GM10248 (cell line): ENCODE measurements at regions not wholly inside any gene's neighbourhood (a gene's known extent, or its start where the extent isn't known, plus 50 kb on each side); places are given as distances from the start of the nearest gene placed in this dataset.

Experiments
- CTCF ChIA-PET: fragments of 300-600 bp; sonication (Branson Sonifier 250); formaldehyde crosslinking; extraction: SDS; loops from one replicate; lab custom pipeline; 2021; ENCODE audit warnings: antibody characterized with exemption; lab: Yijun Ruan, JAX
- POLR2A ChIA-PET: fragments of 350-650 bp; sonication (Branson Sonifier 250); formaldehyde crosslinking; extraction: SDS; loops from one replicate; lab custom pipeline; 2020; ENCODE audit warnings: antibody characterized with exemption; lab: Yijun Ruan, JAX
- DNase-seq: peaks from one replicate; pipeline ENCODE4 v3.0.0; 2012; ENCODE audit errors: extremely low spot score
- TF ChIP-seq, protein P1 (sequence below): IDR thresholded peaks from 2 replicates; pipeline ENCODE4 v1.5.1; 2012; ENCODE audit warnings: mild to moderate bottlenecking, low read depth; ENCODE audit errors: extremely low read depth, missing control alignments, control extremely low read depth

DNA sequence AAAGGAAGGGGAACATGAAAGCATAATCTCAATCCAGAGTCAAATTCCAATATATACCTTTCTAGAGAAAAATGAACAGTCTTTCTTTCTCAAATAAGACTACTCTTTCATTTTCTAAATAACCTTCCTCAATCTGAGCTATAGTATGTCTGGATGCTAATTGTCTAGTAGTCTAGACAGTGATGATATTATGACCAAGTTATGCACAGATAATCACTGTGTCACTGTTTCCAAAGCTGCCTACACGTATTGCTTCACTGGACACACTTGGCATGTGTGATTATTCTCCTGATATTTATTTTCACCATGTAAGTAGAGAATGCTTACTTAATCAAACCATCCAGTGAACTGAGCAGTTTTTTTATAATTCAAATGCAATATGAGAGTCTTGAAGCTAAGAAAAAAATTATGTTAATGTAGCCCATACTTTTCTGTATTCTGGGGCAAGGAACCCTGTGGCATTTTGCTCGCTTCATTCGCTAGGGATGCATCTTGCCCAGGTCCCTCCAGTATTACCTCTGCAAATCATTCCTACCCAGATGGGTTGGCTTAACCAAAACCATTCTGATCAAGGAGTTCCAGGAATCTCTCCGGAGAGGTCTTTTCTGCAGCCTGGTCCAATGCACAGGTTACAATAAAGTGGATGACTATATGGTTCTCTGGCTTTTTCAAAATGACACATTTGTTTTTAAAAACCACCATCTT lies 303.1 kb upstream of the RUNX1 start:
- DNase-seq, result no peak
- CTCF ChIA-PET, result interaction anchor here (0.6 kb wide), 1 partner anchor 17 kb away, joined by 3 read pairs; no protein-coding TSS in a partner anchor
- POLR2A ChIA-PET, result no interaction called here
- TF ChIP-seq, protein P1, sequence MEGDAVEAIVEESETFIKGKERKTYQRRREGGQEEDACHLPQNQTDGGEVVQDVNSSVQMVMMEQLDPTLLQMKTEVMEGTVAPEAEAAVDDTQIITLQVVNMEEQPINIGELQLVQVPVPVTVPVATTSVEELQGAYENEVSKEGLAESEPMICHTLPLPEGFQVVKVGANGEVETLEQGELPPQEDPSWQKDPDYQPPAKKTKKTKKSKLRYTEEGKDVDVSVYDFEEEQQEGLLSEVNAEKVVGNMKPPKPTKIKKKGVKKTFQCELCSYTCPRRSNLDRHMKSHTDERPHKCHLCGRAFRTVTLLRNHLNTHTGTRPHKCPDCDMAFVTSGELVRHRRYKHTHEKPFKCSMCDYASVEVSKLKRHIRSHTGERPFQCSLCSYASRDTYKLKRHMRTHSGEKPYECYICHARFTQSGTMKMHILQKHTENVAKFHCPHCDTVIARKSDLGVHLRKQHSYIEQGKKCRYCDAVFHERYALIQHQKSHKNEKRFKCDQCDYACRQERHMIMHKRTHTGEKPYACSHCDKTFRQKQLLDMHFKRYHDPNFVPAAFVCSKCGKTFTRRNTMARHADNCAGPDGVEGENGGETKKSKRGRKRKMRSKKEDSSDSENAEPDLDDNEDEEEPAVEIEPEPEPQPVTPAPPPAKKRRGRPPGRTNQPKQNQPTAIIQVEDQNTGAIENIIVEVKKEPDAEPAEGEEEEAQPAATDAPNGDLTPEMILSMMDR, result no peak

DNA sequence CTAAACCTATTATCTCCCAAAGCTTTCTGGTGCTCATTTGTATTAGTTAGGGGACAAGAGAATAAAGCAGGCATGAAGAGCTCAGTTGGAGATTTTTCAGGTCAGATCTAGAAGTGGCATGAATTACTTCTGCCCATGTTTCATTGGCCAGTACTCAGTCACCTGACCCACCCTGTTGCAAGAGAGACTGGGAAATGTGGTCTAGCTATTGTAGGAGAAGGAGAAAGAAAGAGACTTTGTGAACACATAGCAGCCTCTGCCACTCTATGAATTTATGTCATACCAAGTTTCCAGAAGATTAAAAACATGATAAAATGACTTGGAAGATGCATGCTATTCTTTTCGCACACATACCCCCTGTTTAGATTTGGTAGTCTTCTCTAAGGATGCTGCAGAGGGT lies 302.3 kb upstream of the RUNX1 start:
- no peak for DNase-seq
- ChIA-PET POLR2A (no interaction called here), CTCF (interaction anchor here (1.1 to 1.5 kb wide), 2 partner anchors 9 to 23 kb away, joined by 3 to 5 read pairs; no protein-coding TSS in a partner anchor)
- TF ChIP-seq, protein P1, result no peak

DNA sequence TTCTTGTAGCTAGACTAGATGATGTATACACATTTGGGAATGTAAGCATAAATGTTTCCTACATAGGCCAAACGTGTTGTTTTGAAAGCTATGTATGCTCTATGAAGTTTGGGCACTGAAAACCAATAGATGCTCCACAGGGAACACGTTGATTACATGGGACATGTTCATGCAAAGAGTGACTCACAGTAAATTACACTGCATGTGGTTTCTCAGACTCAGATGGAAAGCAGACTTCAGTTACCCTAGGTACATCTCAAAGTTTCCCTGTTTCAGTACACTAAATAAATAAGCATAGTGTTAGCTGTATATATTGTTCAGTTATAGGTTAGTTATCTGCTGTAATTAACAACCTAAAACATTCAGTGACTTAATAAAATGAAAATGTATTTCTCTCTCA lies 301.9 kb upstream of the RUNX1 start:
- ChIA-PET CTCF (interaction anchor here (1.1 to 1.5 kb wide), 2 partner anchors 9 to 22 kb away, joined by 3 to 5 read pairs; no protein-coding TSS in a partner anchor), POLR2A (no interaction called here)
- TF ChIP-seq, protein P1, result no peak
- no peak for DNase-seq

DNA sequence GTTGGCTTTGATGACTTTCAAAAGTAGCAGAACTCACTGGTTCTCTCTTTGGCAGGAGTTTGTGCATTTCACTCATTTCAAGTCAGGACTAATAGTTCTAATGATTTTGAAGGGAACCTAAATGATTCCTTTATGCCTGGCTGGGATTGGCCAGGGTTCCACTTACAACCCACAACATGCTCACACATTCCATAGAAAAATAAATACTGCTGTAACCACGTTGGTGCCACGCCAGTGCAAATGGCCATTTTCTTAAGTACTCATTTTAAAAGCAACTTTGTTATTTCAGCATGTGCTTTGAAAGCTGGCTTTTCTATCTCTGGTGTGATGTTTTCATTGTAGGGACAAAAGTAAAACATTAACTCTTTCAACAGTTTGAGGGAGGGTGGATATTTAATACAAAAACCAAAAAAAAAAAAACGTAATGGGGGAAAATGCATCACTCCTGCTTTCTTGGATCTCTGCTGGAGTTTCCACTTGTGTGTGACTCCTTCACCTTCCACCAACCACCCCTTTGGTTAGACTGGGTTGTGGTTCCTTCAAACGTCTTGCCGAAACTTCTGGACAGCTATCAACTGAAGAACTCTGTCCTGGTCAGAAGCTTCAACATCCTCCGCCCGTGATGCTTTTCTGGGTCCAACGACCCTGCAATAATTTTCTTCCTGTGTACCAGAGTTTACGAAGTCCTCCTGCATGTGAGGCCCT lies 300.4 kb upstream of the RUNX1 start:
- ChIA-PET POLR2A (no interaction called here), CTCF (no interaction called here)
- TF ChIP-seq, protein P1, result no peak
- no peak for DNase-seq

DNA sequence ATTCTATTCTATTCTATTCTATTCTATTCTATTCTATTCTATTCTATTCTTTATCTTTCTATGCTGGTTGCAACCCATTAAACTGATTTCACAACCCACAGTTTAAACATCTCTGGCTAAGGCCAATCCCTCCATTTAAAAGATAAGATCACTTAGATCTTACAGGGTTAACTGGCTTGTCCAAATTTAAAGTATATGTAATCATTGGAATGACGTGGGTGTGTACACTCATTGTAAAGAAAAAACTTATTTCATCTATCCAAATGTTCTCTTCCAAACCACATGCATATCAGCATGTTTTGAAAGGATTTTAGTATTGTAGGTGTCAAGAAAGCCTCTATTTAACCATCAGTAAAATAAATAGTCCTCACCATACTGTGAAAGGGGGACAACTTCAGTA lies 299.6 kb upstream of the RUNX1 start:
- TF ChIP-seq, protein P1, result no peak
- CTCF ChIA-PET, result no interaction called here
- POLR2A ChIA-PET, result no interaction called here

DNA sequence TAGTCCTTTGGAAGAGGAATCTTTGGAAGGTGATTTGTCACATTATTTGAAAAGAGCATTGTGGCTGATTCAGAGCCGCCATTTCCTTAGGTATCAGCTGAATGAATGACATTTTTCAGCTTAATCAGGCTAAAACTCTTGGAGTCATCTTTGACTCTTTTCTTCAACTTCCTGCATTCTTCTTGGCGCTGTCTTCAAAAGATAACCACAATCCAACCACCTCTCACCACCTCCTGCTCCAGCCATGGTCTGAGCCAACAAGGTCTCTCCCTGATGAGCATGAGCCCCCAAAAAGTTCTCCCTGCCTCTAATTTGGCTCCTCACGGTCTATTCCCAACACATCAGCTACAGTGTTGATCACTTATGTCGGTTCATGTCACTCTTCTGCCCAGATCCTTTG lies 297.6 kb upstream of the RUNX1 start:
- TF ChIP-seq, protein P1, result no peak
- CTCF ChIA-PET, result interaction anchor here (1.2 kb wide), 1 partner anchor 169 kb away, joined by 3 read pairs; no protein-coding TSS in a partner anchor
- POLR2A ChIA-PET, result no interaction called here
- no peak for DNase-seq

More for the DNA sequence above, 299.6 kb upstream of the RUNX1 start:
- DNase-seq, result no peak
